OCI-LY7 (cell line): ENCODE measurements at regions not wholly inside any gene's neighbourhood (a gene's known extent, or its start where the extent isn't known, plus 50 kb on each side); places are given as distances from the start of the nearest gene placed in this dataset.
A peak's percentile ranks its signal among the peaks of the same experiment; 100 is the strongest.

Source experiments
- BruUV-seq: library from RNA; stranded (reverse); fragments of 400-500 nt; replicated peaks from 2 replicates; lab custom pipeline; 2021; lab: Mats Ljungman, UMichigan
- CTCF ChIA-PET: fragments of 300-600 bp; sonication (Branson Sonifier 250); formaldehyde crosslinking; loops from one replicate; lab custom pipeline; 2022; ENCODE audit warnings: antibody characterized with exemption; ENCODE audit not compliant: unreplicated experiment; lab: Charles Lee
- POLR2A ChIA-PET: fragments of 300-600 bp; sonication (Branson Sonifier 250); formaldehyde crosslinking; loops from one replicate; lab custom pipeline; 2022; ENCODE audit warnings: antibody characterized with exemption; lab: Charles Lee
- DNase-seq: peaks from one replicate; pipeline ENCODE4 v3.0.0-alpha.2; 2015; ENCODE audit warnings: low spot score
- H2AFZ ChIP-seq: fragments of 200-600 bp; sonication (generic), shearing (Covaris generic); 2 replicates; pipeline ENCODE4 v1.6.1; 2014; ENCODE audit warnings: mild to moderate bottlenecking, antibody characterized with exemption, low read length, moderate library complexity
- H3K27ac ChIP-seq: fragments of 200-600 bp; sonication (generic); 2 replicates; pipeline ENCODE4 v1.5.1; 2014; ENCODE audit warnings: mixed run types, low read depth, mild to moderate bottlenecking, moderate library complexity, low read length, inconsistent platforms; ENCODE audit not compliant: poor library complexity, severe bottlenecking
- H3K36me3 ChIP-seq: fragments of 200-600 bp; sonication (generic); 2 replicates; pipeline ENCODE4 v1.6.1; 2014; ENCODE audit warnings: mild to moderate bottlenecking, antibody characterized with exemption, low read length, moderate library complexity, mixed read lengths; ENCODE audit not compliant: insufficient read depth
- H3K4me1 ChIP-seq: fragments of 200-600 bp; sonication (generic); 2 replicates; pipeline ENCODE4 v1.5.1; 2014; ENCODE audit warnings: mild to moderate bottlenecking, low read length; ENCODE audit not compliant: insufficient read depth, poor library complexity, severe bottlenecking
- H3K4me2 ChIP-seq: fragments of 200-600 bp; sonication (generic); 2 replicates; pipeline ENCODE4 v1.6.1; 2014; ENCODE audit warnings: mild to moderate bottlenecking, low read length
- H3K4me3 ChIP-seq: fragments of 200-600 bp; sonication (generic); 2 replicates; pipeline ENCODE4 v1.5.1; 2014; ENCODE audit warnings: mild to moderate bottlenecking, low read depth, low read length; ENCODE audit not compliant: poor library complexity, severe bottlenecking
- H3K79me2 ChIP-seq: fragments of 200-600 bp; sonication (generic); 2 replicates; pipeline ENCODE4 v1.6.1; 2016; ENCODE audit warnings: low read depth, mild to moderate bottlenecking, low read length, moderate library complexity, mixed read lengths; ENCODE audit not compliant: insufficient read depth
- H3K9me2 ChIP-seq: fragments of 200-600 bp; sonication (generic); 2 replicates; pipeline ENCODE4 v1.6.1; 2016; ENCODE audit warnings: mild to moderate bottlenecking, low read length, mixed read lengths; ENCODE audit not compliant: insufficient read depth
- H3K9me3 ChIP-seq: fragments of 200-600 bp; sonication (generic); 2 replicates; pipeline ENCODE4 v1.6.1; 2014; ENCODE audit warnings: mild to moderate bottlenecking, mixed run types, low read length, mixed read lengths
- H4K20me1 ChIP-seq: fragments of 200-600 bp; sonication (generic); 2 replicates; pipeline ENCODE4 v1.6.1; 2014; ENCODE audit warnings: mild to moderate bottlenecking, antibody characterized with exemption, low read length, moderate library complexity, mixed read lengths; ENCODE audit not compliant: insufficient read depth
- CTCF ChIP-seq: fragments of 200-600 bp; sonication (generic); conservative IDR thresholded peaks from 2 replicates; pipeline ENCODE4 v1.5.1; 2014; ENCODE audit warnings: mild to moderate bottlenecking, antibody characterized with exemption, low read length, moderate library complexity, mixed read lengths
- EZH2phosphoT487 ChIP-seq: fragments of 200-600 bp; sonication (generic); IDR thresholded peaks from 2 replicates; pipeline ENCODE4 v1.6.1; 2018; ENCODE audit warnings: low read depth, borderline replicate concordance, mild to moderate bottlenecking, mixed run types, antibody characterized with exemption, low read length, moderate library complexity, mixed read lengths
- intact Hi-C: fragments of 100-400 bp; cut with micrococcal nuclease; formaldehyde crosslinking; loops from one replicate; pipeline ENCODE4 v1.10.0; 2022; ENCODE audit not compliant: unreplicated experiment

GRCh38 chr5:143606043-143606752 lies 202.7 kb upstream of the NR3C1 start:
- no peaks in the 10 kb centered on the region for H3K9me2 ChIP-seq
- H3K4me1 ChIP-seq: peaks cover 23% of the 10 kb centered on the region
- peak; percentile 28 for DNase-seq
- no peaks in the 10 kb centered on the region for H3K36me3 ChIP-seq
- ChIA-PET CTCF (interaction anchor here (1.0 to 1.5 kb wide), 2 partner anchors 13 to 37 kb away, joined by 3 to 4 read pairs; no protein-coding TSS in a partner anchor), POLR2A (interaction anchor here (0.7 to 3.0 kb wide), 13 partner anchors 9 to 210 kb away, joined by 3 to 34 read pairs (median 4); no protein-coding TSS in a partner anchor)
- peaks cover 15% of the 10 kb centered on the region; the same call in 1 of the 2 replicates for H3K9me3 ChIP-seq
- peak overlapping the region; percentile 75 for H3K4me2 ChIP-seq
- H3K4me3 ChIP-seq: peak overlapping the region; percentile 44
- BruUV-seq: no TSS peak
- peak overlapping the region; percentile 81; the same call in 1 of the 2 replicates for H2AFZ ChIP-seq
- intact Hi-C loops: no loop called here
- no peaks in the 10 kb centered on the region for H4K20me1 ChIP-seq
- TF ChIP-seq CTCF (no peak), EZH2phosphoT487 (no peak)
- H3K27ac ChIP-seq: peak overlapping the region; percentile 52
- no peaks in the 10 kb centered on the region for H3K79me2 ChIP-seq

GRCh38 chr5:143605403-143606005 lies 202.0 kb upstream of the NR3C1 start:
- Histone ChIP-seq H3K4me3 (peak overlapping the region; percentile 44), H4K20me1 (no peaks in the 10 kb centered on the region), H3K9me2 (no peaks in the 10 kb centered on the region), H3K9me3 (peaks cover 15% of the 10 kb centered on the region; the same call in 1 of the 2 replicates), H3K36me3 (no peaks in the 10 kb centered on the region), H3K79me2 (no peaks in the 10 kb centered on the region), H3K4me1 (peaks cover 23% of the 10 kb centered on the region), H3K4me2 (peak overlapping the region; percentile 75), H3K27ac (peak overlapping the region; percentile 52), H2AFZ (peak overlapping the region; percentile 81; the same call in 1 of the 2 replicates)
- TF ChIP-seq CTCF: no peak
- no peak for TF ChIP-seq EZH2phosphoT487
- peak; percentile 85 for DNase-seq
- intact Hi-C loops: no loop called here
- POLR2A ChIA-PET: interaction anchor here (0.6 to 3.0 kb wide), 19 partner anchors 9 to 342 kb away, joined by 3 to 34 read pairs (median 4); no protein-coding TSS in a partner anchor
- CTCF ChIA-PET: interaction anchor here (0.9 to 1.5 kb wide), 3 partner anchors 11 to 38 kb away, joined by 3 to 4 read pairs (median 4); no protein-coding TSS in a partner anchor
- BruUV-seq: TSS peak; percentile 79
